ENCODE measurements at regions not wholly inside any gene's neighbourhood (a gene's known extent, or its start where the extent isn't known, plus 50 kb on each side); places are given as distances from the start of the nearest gene placed in this dataset.

- H3K4me3 ChIP-seq (ENCODE audit: low read depth, low read length): no peak overlapping the region
- DNase-seq (ENCODE audit: low read depth): no peak
- no peak for TF ChIP-seq CTCF (IDR thresholded peaks at IDR 0.05; ENCODE audit: low read depth, low read length, missing control alignments)
Observed at GRCh38 chr3:193085655-193086054, 155.4 kb upstream of the PLAAT1 start.

GRCh38 chr3:193086681-193087080 is 154.3 kb upstream of the PLAAT1 start:
- DNase-seq (ENCODE audit: low read depth): no peak

GRCh38 chr3:193087336-193087735 is 153.7 kb upstream of the PLAAT1 start:
- no peak for TF ChIP-seq CTCF (IDR thresholded peaks at IDR 0.05; ENCODE audit: low read depth, low read length, missing control alignments)
- H3K4me3 ChIP-seq (ENCODE audit: low read depth, low read length): no peak overlapping the region
- DNase-seq (ENCODE audit: low read depth): no peak

More at GRCh38 chr3:193086681-193087080, 154.3 kb upstream of the PLAAT1 start:
- no peak for TF ChIP-seq CTCF (IDR thresholded peaks at IDR 0.05; ENCODE audit: low read depth, low read length, missing control alignments)
- no peak overlapping the region for H3K4me3 ChIP-seq (ENCODE audit: low read depth, low read length)

- no peak for TF ChIP-seq CTCF (IDR thresholded peaks at IDR 0.05; ENCODE audit: low read depth, low read length, missing control alignments)
- DNase-seq (ENCODE audit: low read depth): no peak
- no peak overlapping the region for H3K4me3 ChIP-seq (ENCODE audit: low read depth, low read length)
Observed at GRCh38 chr3:193095366-193095765, 145.7 kb upstream of the PLAAT1 start.

GRCh38 chr3:193096076-193096475 is 144.9 kb upstream of the PLAAT1 start:
- TF ChIP-seq CTCF (IDR thresholded peaks at IDR 0.05; ENCODE audit: low read depth, low read length, missing control alignments): no peak
- no peak overlapping the region for H3K4me3 ChIP-seq (ENCODE audit: low read depth, low read length)
- DNase-seq (ENCODE audit: low read depth): no peak

- H3K4me3 ChIP-seq (ENCODE audit: low read depth, low read length): no peak overlapping the region
- DNase-seq (ENCODE audit: low read depth): no peak
- no peak for TF ChIP-seq CTCF (IDR thresholded peaks at IDR 0.05; ENCODE audit: low read depth, low read length, missing control alignments)
Observed at GRCh38 chr3:193114431-193115340, 126.3 kb upstream of the PLAAT1 start.

GRCh38 chr3:193116871-193117270 is 124.2 kb upstream of the PLAAT1 start:
- no peak for DNase-seq (ENCODE audit: low read depth)
- no peak for TF ChIP-seq CTCF (IDR thresholded peaks at IDR 0.05; ENCODE audit: low read depth, low read length, missing control alignments)
- H3K4me3 ChIP-seq (ENCODE audit: low read depth, low read length): no peak overlapping the region
